ENCODE measurements at regions not wholly inside any gene's neighbourhood (a gene's known extent, or its start where the extent isn't known, plus 50 kb on each side); places are given as distances from the start of the nearest gene placed in this dataset.

DNA sequence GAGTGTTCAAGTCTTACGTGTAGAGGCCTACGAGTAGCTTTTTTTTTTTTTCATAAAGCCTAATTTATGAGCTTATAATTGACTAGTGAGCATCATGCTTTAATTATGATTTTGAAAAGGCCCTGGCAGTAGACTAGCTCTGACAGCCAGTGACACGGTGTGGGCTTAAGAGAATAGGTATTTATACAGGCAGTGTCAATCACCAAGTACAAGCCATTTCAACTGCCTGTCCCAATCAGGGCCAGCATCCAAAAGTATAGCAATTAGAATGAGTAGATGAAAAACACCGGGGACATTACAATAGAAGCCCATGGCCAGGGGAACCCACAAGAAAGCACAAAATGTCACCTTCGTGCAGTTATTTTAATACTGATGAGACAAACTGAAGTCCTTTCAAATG lies 552.8 kb downstream of the CAAP1 start (continued):
- TF ChIP-seq, protein P1, sequence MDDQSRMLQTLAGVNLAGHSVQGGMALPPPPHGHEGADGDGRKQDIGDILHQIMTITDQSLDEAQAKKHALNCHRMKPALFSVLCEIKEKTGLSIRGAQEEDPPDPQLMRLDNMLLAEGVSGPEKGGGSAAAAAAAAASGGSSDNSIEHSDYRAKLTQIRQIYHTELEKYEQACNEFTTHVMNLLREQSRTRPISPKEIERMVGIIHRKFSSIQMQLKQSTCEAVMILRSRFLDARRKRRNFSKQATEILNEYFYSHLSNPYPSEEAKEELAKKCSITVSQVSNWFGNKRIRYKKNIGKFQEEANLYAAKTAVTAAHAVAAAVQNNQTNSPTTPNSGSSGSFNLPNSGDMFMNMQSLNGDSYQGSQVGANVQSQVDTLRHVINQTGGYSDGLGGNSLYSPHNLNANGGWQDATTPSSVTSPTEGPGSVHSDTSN (CRISPR knock-in tag; IDR thresholded peaks at IDR 0.05): no peak
- no peak for TF ChIP-seq ZNF791 (tag by site-specific recombination; IDR thresholded peaks at IDR 0.05)
- TF ChIP-seq ZNF341 (tag by site-specific recombination; IDR thresholded peaks at IDR 0.05; ENCODE audit: low read depth): no peak
- TF ChIP-seq ZEB2 (tag by site-specific recombination; IDR thresholded peaks at IDR 0.05): no peak
- TF ChIP-seq, protein P2, sequence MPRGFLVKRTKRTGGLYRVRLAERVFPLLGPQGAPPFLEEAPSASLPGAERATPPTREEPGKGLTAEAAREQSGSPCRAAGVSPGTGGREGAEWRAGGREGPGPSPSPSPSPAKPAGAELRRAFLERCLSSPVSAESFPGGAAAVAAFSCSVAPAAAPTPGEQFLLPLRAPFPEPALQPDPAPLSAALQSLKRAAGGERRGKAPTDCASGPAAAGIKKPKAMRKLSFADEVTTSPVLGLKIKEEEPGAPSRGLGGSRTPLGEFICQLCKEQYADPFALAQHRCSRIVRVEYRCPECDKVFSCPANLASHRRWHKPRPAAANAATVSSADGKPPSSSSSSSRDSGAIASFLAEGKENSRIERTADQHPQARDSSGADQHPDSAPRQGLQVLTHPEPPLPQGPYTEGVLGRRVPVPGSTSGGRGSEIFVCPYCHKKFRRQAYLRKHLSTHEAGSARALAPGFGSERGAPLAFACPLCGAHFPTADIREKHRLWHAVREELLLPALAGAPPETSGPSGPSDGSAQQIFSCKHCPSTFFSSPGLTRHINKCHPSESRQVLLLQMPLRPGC (tag by site-specific recombination; IDR thresholded peaks at IDR 0.05): no peak
- TF ChIP-seq ZNF155 (tag by site-specific recombination; IDR thresholded peaks at IDR 0.05): no peak
- TF ChIP-seq, protein P3, sequence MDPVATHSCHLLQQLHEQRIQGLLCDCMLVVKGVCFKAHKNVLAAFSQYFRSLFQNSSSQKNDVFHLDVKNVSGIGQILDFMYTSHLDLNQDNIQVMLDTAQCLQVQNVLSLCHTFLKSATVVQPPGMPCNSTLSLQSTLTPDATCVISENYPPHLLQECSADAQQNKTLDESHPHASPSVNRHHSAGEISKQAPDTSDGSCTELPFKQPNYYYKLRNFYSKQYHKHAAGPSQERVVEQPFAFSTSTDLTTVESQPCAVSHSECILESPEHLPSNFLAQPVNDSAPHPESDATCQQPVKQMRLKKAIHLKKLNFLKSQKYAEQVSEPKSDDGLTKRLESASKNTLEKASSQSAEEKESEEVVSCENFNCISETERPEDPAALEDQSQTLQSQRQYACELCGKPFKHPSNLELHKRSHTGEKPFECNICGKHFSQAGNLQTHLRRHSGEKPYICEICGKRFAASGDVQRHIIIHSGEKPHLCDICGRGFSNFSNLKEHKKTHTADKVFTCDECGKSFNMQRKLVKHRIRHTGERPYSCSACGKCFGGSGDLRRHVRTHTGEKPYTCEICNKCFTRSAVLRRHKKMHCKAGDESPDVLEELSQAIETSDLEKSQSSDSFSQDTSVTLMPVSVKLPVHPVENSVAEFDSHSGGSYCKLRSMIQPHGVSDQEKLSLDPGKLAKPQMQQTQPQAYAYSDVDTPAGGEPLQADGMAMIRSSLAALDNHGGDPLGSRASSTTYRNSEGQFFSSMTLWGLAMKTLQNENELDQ (tag by site-specific recombination; IDR thresholded peaks at IDR 0.05; ENCODE audit: low read depth): no peak

DNA sequence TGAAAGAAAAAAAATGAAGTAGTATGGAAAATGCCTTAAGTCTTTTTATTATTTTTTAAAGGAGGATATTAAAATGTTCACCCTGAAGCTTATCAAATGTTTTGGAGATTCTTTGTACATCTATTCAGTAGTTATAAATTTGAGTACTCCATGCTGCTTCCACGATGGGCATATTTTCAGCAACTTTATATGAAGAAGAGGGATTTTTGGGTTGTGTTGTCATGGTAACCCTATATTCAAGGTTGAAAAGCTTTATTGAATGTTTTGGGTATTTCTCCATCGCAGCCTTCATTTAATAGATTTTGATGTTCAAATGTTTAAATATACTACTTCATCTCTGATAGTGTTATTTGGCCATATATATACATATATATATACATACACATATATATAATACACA lies 557.5 kb downstream of the CAAP1 start:
- no peaks in the 10 kb centered on the region for H3K9me3 ChIP-seq (ENCODE audit: control insufficient read depth, insufficient read depth, low read depth, low read length)
- H3K4me1 ChIP-seq (ENCODE audit: control insufficient read depth, insufficient read depth, low read length): no peaks in the 10 kb centered on the region
- POLR2A ChIA-PET: no interaction called here
- H3K36me3 ChIP-seq (ENCODE audit: control insufficient read depth in 2 of 2, insufficient read depth in 1 of 2, low read length in 2 of 2): no peaks in the 10 kb centered on the region
- no peak overlapping the region for H3K4me3 ChIP-seq (ENCODE audit: low read depth, low read length)
- H3K27ac ChIP-seq (ENCODE audit: extremely low read depth, low read depth, low read length): no peak overlapping the region
- CTCF ChIA-PET: no interaction called here
- TF ChIP-seq, protein P4, sequence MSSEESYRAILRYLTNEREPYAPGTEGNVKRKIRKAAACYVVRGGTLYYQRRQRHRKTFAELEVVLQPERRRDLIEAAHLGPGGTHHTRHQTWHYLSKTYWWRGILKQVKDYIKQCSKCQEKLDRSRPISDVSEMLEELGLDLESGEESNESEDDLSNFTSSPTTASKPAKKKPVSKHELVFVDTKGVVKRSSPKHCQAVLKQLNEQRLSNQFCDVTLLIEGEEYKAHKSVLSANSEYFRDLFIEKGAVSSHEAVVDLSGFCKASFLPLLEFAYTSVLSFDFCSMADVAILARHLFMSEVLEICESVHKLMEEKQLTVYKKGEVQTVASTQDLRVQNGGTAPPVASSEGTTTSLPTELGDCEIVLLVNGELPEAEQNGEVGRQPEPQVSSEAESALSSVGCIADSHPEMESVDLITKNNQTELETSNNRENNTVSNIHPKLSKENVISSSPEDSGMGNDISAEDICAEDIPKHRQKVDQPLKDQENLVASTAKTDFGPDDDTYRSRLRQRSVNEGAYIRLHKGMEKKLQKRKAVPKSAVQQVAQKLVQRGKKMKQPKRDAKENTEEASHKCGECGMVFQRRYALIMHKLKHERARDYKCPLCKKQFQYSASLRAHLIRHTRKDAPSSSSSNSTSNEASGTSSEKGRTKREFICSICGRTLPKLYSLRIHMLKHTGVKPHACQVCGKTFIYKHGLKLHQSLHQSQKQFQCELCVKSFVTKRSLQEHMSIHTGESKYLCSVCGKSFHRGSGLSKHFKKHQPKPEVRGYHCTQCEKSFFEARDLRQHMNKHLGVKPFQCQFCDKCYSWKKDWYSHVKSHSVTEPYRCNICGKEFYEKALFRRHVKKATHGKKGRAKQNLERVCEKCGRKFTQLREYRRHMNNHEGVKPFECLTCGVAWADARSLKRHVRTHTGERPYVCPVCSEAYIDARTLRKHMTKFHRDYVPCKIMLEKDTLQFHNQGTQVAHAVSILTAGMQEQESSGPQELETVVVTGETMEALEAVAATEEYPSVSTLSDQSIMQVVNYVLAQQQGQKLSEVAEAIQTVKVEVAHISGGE (tag by site-specific recombination; conservative IDR thresholded peaks at IDR 0.05; ENCODE audit: low read depth): no peak
- TF ChIP-seq, protein P5, sequence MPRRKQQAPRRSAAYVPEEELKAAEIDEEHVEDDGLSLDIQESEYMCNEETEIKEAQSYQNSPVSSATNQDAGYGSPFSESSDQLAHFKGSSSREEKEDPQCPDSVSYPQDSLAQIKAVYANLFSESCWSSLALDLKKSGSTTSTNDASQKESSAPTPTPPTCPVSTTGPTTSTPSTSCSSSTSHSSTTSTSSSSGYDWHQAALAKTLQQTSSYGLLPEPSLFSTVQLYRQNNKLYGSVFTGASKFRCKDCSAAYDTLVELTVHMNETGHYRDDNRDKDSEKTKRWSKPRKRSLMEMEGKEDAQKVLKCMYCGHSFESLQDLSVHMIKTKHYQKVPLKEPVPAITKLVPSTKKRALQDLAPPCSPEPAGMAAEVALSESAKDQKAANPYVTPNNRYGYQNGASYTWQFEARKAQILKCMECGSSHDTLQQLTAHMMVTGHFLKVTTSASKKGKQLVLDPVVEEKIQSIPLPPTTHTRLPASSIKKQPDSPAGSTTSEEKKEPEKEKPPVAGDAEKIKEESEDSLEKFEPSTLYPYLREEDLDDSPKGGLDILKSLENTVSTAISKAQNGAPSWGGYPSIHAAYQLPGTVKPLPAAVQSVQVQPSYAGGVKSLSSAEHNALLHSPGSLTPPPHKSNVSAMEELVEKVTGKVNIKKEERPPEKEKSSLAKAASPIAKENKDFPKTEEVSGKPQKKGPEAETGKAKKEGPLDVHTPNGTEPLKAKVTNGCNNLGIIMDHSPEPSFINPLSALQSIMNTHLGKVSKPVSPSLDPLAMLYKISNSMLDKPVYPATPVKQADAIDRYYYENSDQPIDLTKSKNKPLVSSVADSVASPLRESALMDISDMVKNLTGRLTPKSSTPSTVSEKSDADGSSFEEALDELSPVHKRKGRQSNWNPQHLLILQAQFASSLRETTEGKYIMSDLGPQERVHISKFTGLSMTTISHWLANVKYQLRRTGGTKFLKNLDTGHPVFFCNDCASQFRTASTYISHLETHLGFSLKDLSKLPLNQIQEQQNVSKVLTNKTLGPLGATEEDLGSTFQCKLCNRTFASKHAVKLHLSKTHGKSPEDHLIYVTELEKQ (tag by site-specific recombination; IDR thresholded peaks at IDR 0.05; ENCODE audit: borderline replicate concordance): no peak
- TF ChIP-seq ZFHX2 (tag by site-specific recombination; conservative IDR thresholded peaks at IDR 0.05) (no peak), ZNF112 (tag by site-specific recombination; IDR thresholded peaks at IDR 0.05) (no peak), BCL11B (tag by site-specific recombination; IDR thresholded peaks at IDR 0.05; ENCODE audit: low read depth) (no peak), KLF7 (tag by site-specific recombination; IDR thresholded peaks at IDR 0.05; ENCODE audit: borderline replicate concordance) (no peak), ZBTB21 (tag by site-specific recombination; IDR thresholded peaks at IDR 0.05) (no peak), ZNF433 (tag by site-specific recombination; IDR thresholded peaks at IDR 0.05; ENCODE audit: low read depth) (no peak), ZNF549 (tag by site-specific recombination; IDR thresholded peaks at IDR 0.05) (no peak), OSR2 (tag by site-specific recombination; IDR thresholded peaks at IDR 0.05) (no peak), ZNF416 (tag by site-specific recombination; IDR thresholded peaks at IDR 0.05) (no peak)
- TF ChIP-seq, protein P6, sequence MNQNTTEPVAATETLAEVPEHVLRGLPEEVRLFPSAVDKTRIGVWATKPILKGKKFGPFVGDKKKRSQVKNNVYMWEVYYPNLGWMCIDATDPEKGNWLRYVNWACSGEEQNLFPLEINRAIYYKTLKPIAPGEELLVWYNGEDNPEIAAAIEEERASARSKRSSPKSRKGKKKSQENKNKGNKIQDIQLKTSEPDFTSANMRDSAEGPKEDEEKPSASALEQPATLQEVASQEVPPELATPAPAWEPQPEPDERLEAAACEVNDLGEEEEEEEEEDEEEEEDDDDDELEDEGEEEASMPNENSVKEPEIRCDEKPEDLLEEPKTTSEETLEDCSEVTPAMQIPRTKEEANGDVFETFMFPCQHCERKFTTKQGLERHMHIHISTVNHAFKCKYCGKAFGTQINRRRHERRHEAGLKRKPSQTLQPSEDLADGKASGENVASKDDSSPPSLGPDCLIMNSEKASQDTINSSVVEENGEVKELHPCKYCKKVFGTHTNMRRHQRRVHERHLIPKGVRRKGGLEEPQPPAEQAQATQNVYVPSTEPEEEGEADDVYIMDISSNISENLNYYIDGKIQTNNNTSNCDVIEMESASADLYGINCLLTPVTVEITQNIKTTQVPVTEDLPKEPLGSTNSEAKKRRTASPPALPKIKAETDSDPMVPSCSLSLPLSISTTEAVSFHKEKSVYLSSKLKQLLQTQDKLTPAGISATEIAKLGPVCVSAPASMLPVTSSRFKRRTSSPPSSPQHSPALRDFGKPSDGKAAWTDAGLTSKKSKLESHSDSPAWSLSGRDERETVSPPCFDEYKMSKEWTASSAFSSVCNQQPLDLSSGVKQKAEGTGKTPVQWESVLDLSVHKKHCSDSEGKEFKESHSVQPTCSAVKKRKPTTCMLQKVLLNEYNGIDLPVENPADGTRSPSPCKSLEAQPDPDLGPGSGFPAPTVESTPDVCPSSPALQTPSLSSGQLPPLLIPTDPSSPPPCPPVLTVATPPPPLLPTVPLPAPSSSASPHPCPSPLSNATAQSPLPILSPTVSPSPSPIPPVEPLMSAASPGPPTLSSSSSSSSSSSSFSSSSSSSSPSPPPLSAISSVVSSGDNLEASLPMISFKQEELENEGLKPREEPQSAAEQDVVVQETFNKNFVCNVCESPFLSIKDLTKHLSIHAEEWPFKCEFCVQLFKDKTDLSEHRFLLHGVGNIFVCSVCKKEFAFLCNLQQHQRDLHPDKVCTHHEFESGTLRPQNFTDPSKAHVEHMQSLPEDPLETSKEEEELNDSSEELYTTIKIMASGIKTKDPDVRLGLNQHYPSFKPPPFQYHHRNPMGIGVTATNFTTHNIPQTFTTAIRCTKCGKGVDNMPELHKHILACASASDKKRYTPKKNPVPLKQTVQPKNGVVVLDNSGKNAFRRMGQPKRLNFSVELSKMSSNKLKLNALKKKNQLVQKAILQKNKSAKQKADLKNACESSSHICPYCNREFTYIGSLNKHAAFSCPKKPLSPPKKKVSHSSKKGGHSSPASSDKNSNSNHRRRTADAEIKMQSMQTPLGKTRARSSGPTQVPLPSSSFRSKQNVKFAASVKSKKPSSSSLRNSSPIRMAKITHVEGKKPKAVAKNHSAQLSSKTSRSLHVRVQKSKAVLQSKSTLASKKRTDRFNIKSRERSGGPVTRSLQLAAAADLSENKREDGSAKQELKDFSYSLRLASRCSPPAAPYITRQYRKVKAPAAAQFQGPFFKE (tag by site-specific recombination; IDR thresholded peaks at IDR 0.05; ENCODE audit: borderline replicate concordance): no peak

All from HEK293 (cell line).